HEK293 (cell line): ENCODE measurements at regions not wholly inside any gene's neighbourhood (a gene's known extent, or its start where the extent isn't known, plus 50 kb on each side); places are given as distances from the start of the nearest gene placed in this dataset.

Experiments used
- CTCF ChIA-PET: fragments of 350-600 bp; formaldehyde crosslinking; extraction: SDS; loops from one replicate; lab custom pipeline; 2021; ENCODE audit warnings: antibody characterized with exemption; lab: Yijun Ruan, JAX
- POLR2A ChIA-PET: fragments of 300-600 bp; formaldehyde crosslinking; extraction: SDS; loops from one replicate; lab custom pipeline; 2020; ENCODE audit warnings: antibody characterized with exemption, inconsistent platforms; lab: Yijun Ruan, JAX
- H3K27ac ChIP-seq: fragments of 200-500 bp; sonication (Bioruptor generic); 2 replicates; pipeline ENCODE4 v1.5.1; 2014; ENCODE audit warnings: low read depth, low read length, control low read depth, inconsistent platforms; ENCODE audit errors: extremely low read depth
- H3K36me3 ChIP-seq, 2 experiments: fragments of 200-500 bp in 1 of 2; sonication (Bioruptor generic) in 1 of 2; 1 replicate in 1 of 2; 2 replicates in 1 of 2; pipeline ENCODE4 v1.5.1; 2014 to 2017; ENCODE audit warnings: inconsistent platforms in 2 of 2, low read length in 2 of 2; ENCODE audit not compliant: control insufficient read depth in 2 of 2, insufficient read depth in 1 of 2
- H3K4me1 ChIP-seq: fragments of 200-500 bp; sonication (Bioruptor generic); 2 replicates; pipeline ENCODE4 v1.5.1; 2014; ENCODE audit warnings: mild to moderate bottlenecking, low read length, inconsistent platforms; ENCODE audit not compliant: control insufficient read depth, insufficient read depth
- H3K4me3 ChIP-seq: 2 replicates; pipeline ENCODE4 v1.5.1; 2011; ENCODE audit warnings: low read depth, mild to moderate bottlenecking, control low read depth, low read length, moderate library complexity
- H3K9me3 ChIP-seq: fragments of 200-500 bp; sonication (Bioruptor generic); 2 replicates; pipeline ENCODE4 v1.5.1; 2014; ENCODE audit warnings: low read depth, low read length, inconsistent platforms; ENCODE audit not compliant: control insufficient read depth, insufficient read depth
- BCL11B ChIP-seq: fragments of 450-650 bp; formaldehyde crosslinking; IDR thresholded peaks from 2 replicates; pipeline ENCODE4 v1.5.1; 2016; ENCODE audit warnings: low read depth, missing biosample characterization, missing genetic modification characterization
- ELK4 ChIP-seq: IDR thresholded peaks from 2 replicates; pipeline ENCODE4 v1.6.1; 2011; ENCODE audit warnings: mild to moderate bottlenecking, low read depth, low read length, borderline replicate concordance
- GLI2 ChIP-seq: fragments of 450-650 bp; formaldehyde crosslinking; IDR thresholded peaks from 2 replicates; pipeline ENCODE4; 2017; ENCODE audit warnings: missing biosample characterization, missing genetic modification characterization, low read depth, borderline replicate concordance
- KLF1 ChIP-seq: fragments of 450-650 bp; formaldehyde crosslinking; IDR thresholded peaks from 2 replicates; pipeline ENCODE4 v1.5.1; 2016; ENCODE audit warnings: missing biosample characterization, missing genetic modification characterization
- KLF10 ChIP-seq: fragments of 450-650 bp; IDR thresholded peaks from 2 replicates; pipeline ENCODE4 v1.5.1; 2018; ENCODE audit warnings: missing biosample characterization, mild to moderate bottlenecking, missing genetic modification characterization
- KLF7 ChIP-seq: fragments of 450-650 bp; formaldehyde crosslinking; IDR thresholded peaks from 2 replicates; pipeline ENCODE4 v1.5.1; 2016; ENCODE audit warnings: missing biosample characterization, missing genetic modification characterization, borderline replicate concordance
- PBX3 ChIP-seq: sonication (generic); formaldehyde crosslinking; IDR thresholded peaks from 2 replicates; pipeline ENCODE4 v1.8.1; 2022; ENCODE audit warnings: mild to moderate bottlenecking, moderate library complexity, missing genetic modification reagents
- SCRT1 ChIP-seq: fragments of 450-650 bp; formaldehyde crosslinking; IDR thresholded peaks from 2 replicates; pipeline ENCODE4 v1.5.1; 2016; ENCODE audit warnings: missing biosample characterization, missing genetic modification characterization, borderline replicate concordance
- SP3 ChIP-seq: fragments of 450-650 bp; formaldehyde crosslinking; IDR thresholded peaks from 2 replicates; pipeline ENCODE4 v1.5.1; 2016; ENCODE audit warnings: missing biosample characterization, missing genetic modification characterization
- YY1 ChIP-seq: fragments of 450-650 bp; formaldehyde crosslinking; IDR thresholded peaks from 2 replicates; pipeline ENCODE4 v1.5.1; 2018; ENCODE audit warnings: missing biosample characterization, missing genetic modification characterization
- ZNF155 ChIP-seq: fragments of 450-650 bp; formaldehyde crosslinking; IDR thresholded peaks from 2 replicates; pipeline ENCODE4 v1.5.1; 2016; ENCODE audit warnings: missing biosample characterization, missing genetic modification characterization
- ZNF157 ChIP-seq: fragments of 450-650 bp; formaldehyde crosslinking; IDR thresholded peaks from 2 replicates; pipeline ENCODE4 v1.5.1; 2016; ENCODE audit warnings: missing biosample characterization, missing genetic modification characterization
- ZNF169 ChIP-seq: fragments of 450-650 bp; formaldehyde crosslinking; IDR thresholded peaks from 2 replicates; pipeline ENCODE4 v1.5.1; 2016; ENCODE audit warnings: missing biosample characterization, missing genetic modification characterization
- ZNF175 ChIP-seq: fragments of 450-650 bp; formaldehyde crosslinking; IDR thresholded peaks from 2 replicates; pipeline ENCODE4 v1.5.1; 2016; ENCODE audit warnings: missing biosample characterization, missing genetic modification characterization
- ZNF214 ChIP-seq: fragments of 450-650 bp; formaldehyde crosslinking; IDR thresholded peaks from 2 replicates; pipeline ENCODE4 v1.5.1; 2017; ENCODE audit warnings: missing biosample characterization, mild to moderate bottlenecking, missing genetic modification characterization, borderline replicate concordance
- ZNF26 ChIP-seq: fragments of 450-650 bp; formaldehyde crosslinking; IDR thresholded peaks from 2 replicates; pipeline ENCODE4 v1.5.1; 2016; ENCODE audit warnings: missing biosample characterization, missing genetic modification characterization
- ZNF274 ChIP-seq, 2 experiments: fragments of 200-500 bp in 1 of 2; fragments of 450-650 bp in 1 of 2; sonication (Bioruptor generic) in 1 of 2; formaldehyde crosslinking in 1 of 2; IDR thresholded peaks; 2 replicates each; pipeline versions ENCODE4 v1.5.1 to v1.6.1; 2014 to 2016; ENCODE audit warnings: borderline replicate concordance in 1 of 2, inconsistent platforms in 1 of 2, low read length in 1 of 2, missing biosample characterization in 1 of 2, missing genetic modification characterization in 1 of 2
- ZNF350 ChIP-seq: fragments of 450-650 bp; formaldehyde crosslinking; IDR thresholded peaks from 2 replicates; pipeline ENCODE4 v1.5.0; 2017; ENCODE audit warnings: missing biosample characterization, mild to moderate bottlenecking, missing genetic modification characterization
- ZNF394 ChIP-seq: fragments of 450-650 bp; formaldehyde crosslinking; IDR thresholded peaks from 2 replicates; pipeline ENCODE4 v1.5.1; 2016; ENCODE audit warnings: missing biosample characterization, missing genetic modification characterization, mild to moderate bottlenecking, moderate library complexity, borderline replicate concordance
- ZNF544 ChIP-seq: fragments of 450-650 bp; formaldehyde crosslinking; IDR thresholded peaks from 2 replicates; pipeline ENCODE4 v1.5.0; 2017; ENCODE audit warnings: missing biosample characterization, missing genetic modification characterization
- ZNF548 ChIP-seq: fragments of 450-650 bp; formaldehyde crosslinking; IDR thresholded peaks from 2 replicates; pipeline ENCODE4 v1.5.1; 2016; ENCODE audit warnings: missing biosample characterization, missing genetic modification characterization
- ZNF660 ChIP-seq: fragments of 450-650 bp; IDR thresholded peaks from 2 replicates; pipeline ENCODE4 v1.5.1; 2018; ENCODE audit warnings: missing biosample characterization, mild to moderate bottlenecking, missing genetic modification characterization
- ZNF677 ChIP-seq: fragments of 450-650 bp; IDR thresholded peaks from 2 replicates; pipeline ENCODE4 v1.5.0; 2018; ENCODE audit warnings: missing biosample characterization, mild to moderate bottlenecking, missing genetic modification characterization, moderate library complexity
- ZNF76 ChIP-seq: fragments of 450-650 bp; formaldehyde crosslinking; IDR thresholded peaks from 2 replicates; pipeline ENCODE4; 2016; ENCODE audit warnings: low read depth, missing biosample characterization, missing genetic modification characterization, borderline replicate concordance
- ZNF768 ChIP-seq: fragments of 450-650 bp; formaldehyde crosslinking; IDR thresholded peaks from 2 replicates; pipeline ENCODE4 v1.5.1; 2018; ENCODE audit warnings: missing biosample characterization, mild to moderate bottlenecking, missing genetic modification characterization
- ZNF785 ChIP-seq: fragments of 450-650 bp; formaldehyde crosslinking; IDR thresholded peaks from 2 replicates; pipeline ENCODE4 v1.5.1; 2016; ENCODE audit warnings: missing biosample characterization, missing genetic modification characterization
- ZSCAN23 ChIP-seq: fragments of 450-650 bp; formaldehyde crosslinking; IDR thresholded peaks from 2 replicates; pipeline ENCODE4 v1.5.1; 2016; ENCODE audit warnings: missing biosample characterization, missing genetic modification characterization
- TF ChIP-seq, protein P1 (sequence below): fragments of 450-650 bp; formaldehyde crosslinking; IDR thresholded peaks from 2 replicates; pipeline ENCODE4 v1.5.1; 2016; ENCODE audit warnings: missing biosample characterization, missing genetic modification characterization

DNA sequence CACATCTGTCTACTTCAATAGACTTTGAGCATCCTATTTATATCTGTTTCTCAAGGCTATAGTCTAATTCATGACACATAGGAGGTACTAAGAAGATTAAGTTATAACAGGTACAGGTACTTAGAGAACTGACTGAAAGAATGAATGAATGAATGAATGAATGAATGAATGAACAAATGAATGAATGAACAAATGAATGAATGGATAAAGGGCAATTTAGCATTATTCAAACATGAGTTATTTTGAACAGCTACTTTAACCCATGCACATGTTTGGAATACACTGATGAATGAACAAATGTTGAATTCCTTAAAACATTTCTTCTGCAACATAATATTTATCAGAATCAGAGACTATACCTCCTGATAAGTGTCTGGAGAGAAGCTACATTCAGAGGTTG is 1165.6 kb upstream of the CDH8 start (continued):
- TF ChIP-seq ZNF26 (tag by site-specific recombination), result no peak
- TF ChIP-seq, all 188 proteins: peak for 0

GRCh38 chr16:63200940-63201339 is 1164.7 kb upstream of the CDH8 start:
- Histone ChIP-seq H3K9me3 (no peaks in the 10 kb centered on the region), H3K4me3 (no peak overlapping the region), H3K36me3 (no peaks in the 10 kb centered on the region), H3K27ac (no peak overlapping the region), H3K4me1 (no peaks in the 10 kb centered on the region)
- CTCF ChIA-PET, result no interaction called here
- TF ChIP-seq ZSCAN23 (tag by site-specific recombination), result no peak
- no peak for TF ChIP-seq ZNF677 (tag by site-specific recombination)
- TF ChIP-seq YY1 (tag by site-specific recombination), result no peak
- no peak for TF ChIP-seq ZNF274 (IDR thresholded peaks at IDR 0.05; ENCODE audit: low read length)
- TF ChIP-seq ZNF274 (tag by site-specific recombination; IDR thresholded peaks at IDR 0.05; ENCODE audit: borderline replicate concordance), result no peak
- no peak for TF ChIP-seq KLF1
- TF ChIP-seq, protein P1, sequence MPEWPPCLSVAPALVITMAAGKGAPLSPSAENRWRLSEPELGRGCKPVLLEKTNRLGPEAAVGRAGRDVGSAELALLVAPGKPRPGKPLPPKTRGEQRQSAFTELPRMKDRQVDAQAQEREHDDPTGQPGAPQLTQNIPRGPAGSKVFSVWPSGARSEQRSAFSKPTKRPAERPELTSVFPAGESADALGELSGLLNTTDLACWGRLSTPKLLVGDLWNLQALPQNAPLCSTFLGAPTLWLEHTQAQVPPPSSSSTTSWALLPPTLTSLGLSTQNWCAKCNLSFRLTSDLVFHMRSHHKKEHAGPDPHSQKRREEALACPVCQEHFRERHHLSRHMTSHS, result no peak
- TF ChIP-seq ZNF155 (tag by site-specific recombination), result no peak
- TF ChIP-seq KLF10, result no peak
- no peak for TF ChIP-seq KLF7 (tag by site-specific recombination)
- TF ChIP-seq ZNF175, result no peak
- no peak for TF ChIP-seq ZNF394 (tag by site-specific recombination)
- TF ChIP-seq ELK4, result no peak
- no peak for TF ChIP-seq ZNF169 (tag by site-specific recombination)
- TF ChIP-seq ZNF660 (tag by site-specific recombination), result no peak
- POLR2A ChIA-PET, result no interaction called here

GRCh38 chr16:63195336-63195735 is 1159.1 kb upstream of the CDH8 start:
- POLR2A ChIA-PET, result no interaction called here
- no peaks in the 10 kb centered on the region for H3K9me3 ChIP-seq
- no peak overlapping the region for H3K4me3 ChIP-seq
- no peaks in the 10 kb centered on the region for H3K36me3 ChIP-seq
- no peak overlapping the region for H3K27ac ChIP-seq
- H3K4me1 ChIP-seq, result no peaks in the 10 kb centered on the region
- CTCF ChIA-PET, result no interaction called here
- TF ChIP-seq ZNF785 (tag by site-specific recombination) (no peak), ZNF157 (no peak), ZNF214 (tag by site-specific recombination) (no peak), ZNF76 (no peak), BCL11B (tag by site-specific recombination) (no peak), ZNF544 (tag by site-specific recombination) (no peak), SCRT1 (tag by site-specific recombination) (no peak), SP3 (tag by site-specific recombination) (no peak), ZNF548 (tag by site-specific recombination) (no peak), ZNF768 (tag by site-specific recombination) (no peak), ZNF350 (tag by site-specific recombination) (no peak), GLI2 (tag by site-specific recombination) (no peak), PBX3 (CRISPR knock-in tag) (no peak)
- TF ChIP-seq, protein P1, result no peak
